ENCODE measurements at regions not wholly inside any gene's neighbourhood (a gene's known extent, or its start where the extent isn't known, plus 50 kb on each side); places are given as distances from the start of the nearest gene placed in this dataset.

- H3K27ac Mint-ChIP-seq = no peak overlapping the region
- H3K4me1 Mint-ChIP-seq = no peaks in the 10 kb centered on the region
- H3K4me3 Mint-ChIP-seq = no peak overlapping the region
- CTCF ChIA-PET = no interaction called here
- intact Hi-C loops (cut with DNase I, micrococcal nuclease) = no loop called here
- DNase-seq = no peak
- POLR2A ChIA-PET = no interaction called here
- H3K36me3 Mint-ChIP-seq (ENCODE audit: low read depth) = no peaks in the 10 kb centered on the region
- no peak for ATAC-seq
- no peaks in the 10 kb centered on the region for H3K9me3 Mint-ChIP-seq (ENCODE audit: low read depth)
- H3K27me3 Mint-ChIP-seq = peaks cover 6% of the 10 kb centered on the region
Measured at GRCh38 chr11:19602406-19602805, 110.2 kb upstream of the NAV2 start.

DNA sequence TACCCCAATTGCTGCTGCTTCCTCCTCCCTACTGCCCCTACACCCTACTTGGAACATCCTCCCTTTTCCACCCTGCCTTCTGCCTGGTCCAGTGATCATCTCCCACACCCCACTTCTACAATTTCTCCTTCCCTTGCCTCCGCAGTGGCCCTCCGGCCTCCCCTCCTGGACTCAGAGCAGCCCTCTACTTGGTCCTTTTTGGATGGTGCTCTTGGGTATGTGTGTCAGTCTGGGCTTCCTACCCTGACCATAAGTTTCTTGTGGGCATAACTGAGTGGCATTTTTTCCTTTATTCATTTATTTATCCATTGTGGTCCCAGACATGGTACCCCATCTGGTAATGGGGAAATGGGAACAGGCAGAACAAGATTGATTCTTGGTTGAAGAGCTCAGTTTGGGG lies 111.4 kb upstream of the NAV2 start:
- CTCF ChIA-PET = no interaction called here

GRCh38 chr11:19599681-19600080 lies 113.0 kb upstream of the NAV2 start:
- Mint-ChIP-seq H3K4me3 (no peak overlapping the region), H3K27ac (no peak overlapping the region), H3K4me1 (no peaks in the 10 kb centered on the region), H3K36me3 (ENCODE audit: low read depth) (no peaks in the 10 kb centered on the region), H3K9me3 (ENCODE audit: low read depth) (no peaks in the 10 kb centered on the region), H3K27me3 (peaks cover 6% of the 10 kb centered on the region)
- ChIA-PET CTCF (no interaction called here), POLR2A (no interaction called here)
- ATAC-seq (no peak), DNase-seq (no peak)
- intact Hi-C loops (cut with DNase I, micrococcal nuclease) = no loop called here

More for the DNA sequence above, 111.4 kb upstream of the NAV2 start:
- no peak for DNase-seq
- Mint-ChIP-seq H3K27me3 (peaks cover 6% of the 10 kb centered on the region), H3K27ac (no peak overlapping the region), H3K4me3 (no peak overlapping the region), H3K36me3 (ENCODE audit: low read depth) (no peaks in the 10 kb centered on the region), H3K4me1 (no peaks in the 10 kb centered on the region), H3K9me3 (ENCODE audit: low read depth) (no peaks in the 10 kb centered on the region)
- POLR2A ChIA-PET = no interaction called here
- ATAC-seq = no peak
- intact Hi-C loops (cut with DNase I, micrococcal nuclease) = no loop called here

DNA sequence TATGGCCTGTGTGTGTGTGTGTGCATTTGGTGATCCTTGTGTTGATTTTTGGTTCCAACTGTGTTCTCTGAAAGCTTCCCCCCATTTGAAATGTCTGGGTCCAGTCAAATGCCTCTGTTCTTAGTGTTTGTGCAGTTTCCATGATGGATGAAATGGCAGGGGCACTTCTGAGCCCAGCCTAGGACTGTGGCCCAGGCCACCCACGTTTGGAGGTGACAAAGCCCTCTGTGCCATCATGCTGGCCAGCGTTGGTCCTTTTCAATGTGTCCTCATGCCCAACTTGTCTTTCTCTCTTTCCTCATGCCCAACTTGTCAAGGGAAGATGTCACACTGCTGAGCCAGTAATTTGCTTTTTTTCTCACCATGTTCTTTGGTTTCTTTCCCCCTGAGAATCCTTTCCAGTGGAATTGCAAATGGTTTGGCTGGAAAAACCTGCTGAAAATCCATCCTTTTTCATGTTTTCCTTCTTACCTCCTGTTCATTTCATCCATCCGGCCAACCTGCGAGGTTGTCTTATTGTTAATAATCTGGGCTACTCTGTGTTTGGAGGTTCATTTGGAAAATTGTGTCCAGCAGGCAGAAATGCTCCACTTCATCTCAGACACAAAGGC lies 113.7 kb upstream of the NAV2 start:
- Mint-ChIP-seq H3K4me3 (no peak overlapping the region), H3K36me3 (ENCODE audit: low read depth) (no peaks in the 10 kb centered on the region), H3K9me3 (ENCODE audit: low read depth) (no peaks in the 10 kb centered on the region), H3K27ac (no peak overlapping the region), H3K27me3 (peaks cover 7% of the 10 kb centered on the region), H3K4me1 (no peaks in the 10 kb centered on the region)
- ChIA-PET POLR2A (no interaction called here), CTCF (no interaction called here)
- DNase-seq (no peak), ATAC-seq (no peak)
- intact Hi-C loops (cut with DNase I, micrococcal nuclease) = no loop called here

DNA sequence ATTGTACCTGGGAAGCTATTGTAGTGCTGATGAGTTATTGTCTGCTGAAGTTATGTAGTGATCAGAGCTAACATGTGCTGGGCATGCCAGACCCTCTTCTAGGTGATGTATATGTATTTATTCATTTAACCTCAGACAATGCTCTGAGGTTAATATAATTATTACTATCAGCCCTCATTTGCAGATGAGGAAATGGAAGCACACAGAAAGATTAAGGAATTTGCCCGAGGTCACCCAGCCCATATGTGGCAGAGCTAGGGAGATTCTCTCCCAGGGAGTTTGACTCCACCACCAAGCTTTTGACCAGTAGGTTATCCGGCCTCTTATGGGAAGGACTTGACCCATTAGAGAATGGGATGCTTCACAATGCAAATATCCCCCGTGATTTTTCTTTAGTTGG lies 114.2 kb upstream of the NAV2 start:
- H3K27me3 Mint-ChIP-seq = peaks cover 11% of the 10 kb centered on the region
- no peak overlapping the region for H3K4me3 Mint-ChIP-seq
- H3K27ac Mint-ChIP-seq = no peak overlapping the region
- no peak for DNase-seq
- no peaks in the 10 kb centered on the region for H3K36me3 Mint-ChIP-seq (ENCODE audit: low read depth)
- H3K9me3 Mint-ChIP-seq (ENCODE audit: low read depth) = no peaks in the 10 kb centered on the region
- H3K4me1 Mint-ChIP-seq = no peaks in the 10 kb centered on the region
- ChIA-PET CTCF (no interaction called here), POLR2A (no interaction called here)
- ATAC-seq = no peak
- intact Hi-C loops (cut with DNase I, micrococcal nuclease) = no loop called here

GRCh38 chr11:19597876-19598275 lies 114.8 kb upstream of the NAV2 start:
- no peaks in the 10 kb centered on the region for H3K36me3 Mint-ChIP-seq (ENCODE audit: low read depth)
- DNase-seq (no peak), ATAC-seq (no peak)
- ChIA-PET CTCF (no interaction called here), POLR2A (no interaction called here)
- H3K4me1 Mint-ChIP-seq = no peaks in the 10 kb centered on the region
- no peak overlapping the region for H3K27ac Mint-ChIP-seq
- intact Hi-C loops (cut with DNase I, micrococcal nuclease) = no loop called here
- no peaks in the 10 kb centered on the region for H3K9me3 Mint-ChIP-seq (ENCODE audit: low read depth)
- peaks cover 11% of the 10 kb centered on the region for H3K27me3 Mint-ChIP-seq
- H3K4me3 Mint-ChIP-seq = no peak overlapping the region

GRCh38 chr11:19597206-19597605 lies 115.4 kb upstream of the NAV2 start:
- POLR2A ChIA-PET = no interaction called here
- ATAC-seq (no peak), DNase-seq (no peak)
- CTCF ChIA-PET = interaction anchor here (1.0 kb wide), 1 partner anchor 34 kb away, joined by 3 read pairs; no protein-coding TSS in a partner anchor
- Mint-ChIP-seq H3K27me3 (peaks cover 9% of the 10 kb centered on the region), H3K9me3 (ENCODE audit: low read depth) (no peaks in the 10 kb centered on the region), H3K36me3 (ENCODE audit: low read depth) (no peaks in the 10 kb centered on the region), H3K4me3 (no peak overlapping the region), H3K27ac (no peak overlapping the region), H3K4me1 (no peaks in the 10 kb centered on the region)
- intact Hi-C loops (cut with DNase I, micrococcal nuclease) = no loop called here

GRCh38 chr11:19595840-19596751 lies 116.5 kb upstream of the NAV2 start:
- no peak for ATAC-seq
- no peaks in the 10 kb centered on the region for H3K9me3 Mint-ChIP-seq (ENCODE audit: low read depth)
- H3K4me1 Mint-ChIP-seq = no peaks in the 10 kb centered on the region
- H3K4me3 Mint-ChIP-seq = no peak overlapping the region
- CTCF ChIA-PET = interaction anchor here (0.7 kb wide), 1 partner anchor 70 kb away, joined by 3 read pairs; no protein-coding TSS in a partner anchor
- H3K27me3 Mint-ChIP-seq = peaks cover 13% of the 10 kb centered on the region
- POLR2A ChIA-PET = no interaction called here
- no peak overlapping the region for H3K27ac Mint-ChIP-seq
- DNase-seq = no peak
- no peaks in the 10 kb centered on the region for H3K36me3 Mint-ChIP-seq (ENCODE audit: low read depth)
- intact Hi-C loops (cut with DNase I, micrococcal nuclease) = no loop called here

- ChIA-PET POLR2A (no interaction called here), CTCF (interaction anchor here (0.7 kb wide), 1 partner anchor 70 kb away, joined by 3 read pairs; no protein-coding TSS in a partner anchor)
- DNase-seq = no peak
- Mint-ChIP-seq H3K4me1 (no peaks in the 10 kb centered on the region), H3K36me3 (ENCODE audit: low read depth) (no peaks in the 10 kb centered on the region), H3K27me3 (peaks cover 13% of the 10 kb centered on the region), H3K27ac (no peak overlapping the region), H3K4me3 (no peak overlapping the region), H3K9me3 (ENCODE audit: low read depth) (no peaks in the 10 kb centered on the region)
- no peak for ATAC-seq
- intact Hi-C loops (cut with DNase I, micrococcal nuclease) = no loop called here
Measured at GRCh38 chr11:19595499-19595839, 117.2 kb upstream of the NAV2 start.

- no peaks in the 10 kb centered on the region for H3K9me3 Mint-ChIP-seq (ENCODE audit: low read depth)
- intact Hi-C loops (cut with DNase I, micrococcal nuclease) = no loop called here
- H3K4me1 Mint-ChIP-seq = no peaks in the 10 kb centered on the region
- H3K27ac Mint-ChIP-seq = no peak overlapping the region
- H3K36me3 Mint-ChIP-seq (ENCODE audit: low read depth) = no peaks in the 10 kb centered on the region
- ChIA-PET CTCF (interaction anchor here (1.4 kb wide), 1 partner anchor 30 kb away, joined by 4 read pairs; no protein-coding TSS in a partner anchor), POLR2A (no interaction called here)
- no peak for DNase-seq
- peaks cover 15% of the 10 kb centered on the region for H3K27me3 Mint-ChIP-seq
- no peak overlapping the region for H3K4me3 Mint-ChIP-seq
- no peak for ATAC-seq
Measured at GRCh38 chr11:19594326-19594725, 118.3 kb upstream of the NAV2 start.

DNA sequence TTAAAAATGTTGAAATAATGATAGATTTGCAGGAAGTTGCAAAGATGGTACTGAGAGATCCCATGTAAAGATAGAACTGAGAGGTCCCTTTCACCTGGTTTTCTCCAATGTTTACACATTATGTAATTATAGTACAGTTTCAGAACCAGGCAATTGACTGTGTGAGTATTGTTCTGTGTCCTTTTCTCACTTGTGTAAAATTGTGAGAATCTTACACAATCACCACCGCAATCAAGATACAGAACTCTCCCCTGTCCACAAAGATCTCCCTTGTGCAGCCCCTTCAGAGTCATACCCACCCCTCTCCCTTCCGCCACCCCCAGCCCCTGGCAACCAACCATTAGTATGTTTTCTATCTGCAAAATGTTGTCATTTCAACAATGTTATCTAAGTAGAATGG lies 119.8 kb upstream of the NAV2 start:
- peaks cover 20% of the 10 kb centered on the region for H3K27me3 Mint-ChIP-seq

DNA sequence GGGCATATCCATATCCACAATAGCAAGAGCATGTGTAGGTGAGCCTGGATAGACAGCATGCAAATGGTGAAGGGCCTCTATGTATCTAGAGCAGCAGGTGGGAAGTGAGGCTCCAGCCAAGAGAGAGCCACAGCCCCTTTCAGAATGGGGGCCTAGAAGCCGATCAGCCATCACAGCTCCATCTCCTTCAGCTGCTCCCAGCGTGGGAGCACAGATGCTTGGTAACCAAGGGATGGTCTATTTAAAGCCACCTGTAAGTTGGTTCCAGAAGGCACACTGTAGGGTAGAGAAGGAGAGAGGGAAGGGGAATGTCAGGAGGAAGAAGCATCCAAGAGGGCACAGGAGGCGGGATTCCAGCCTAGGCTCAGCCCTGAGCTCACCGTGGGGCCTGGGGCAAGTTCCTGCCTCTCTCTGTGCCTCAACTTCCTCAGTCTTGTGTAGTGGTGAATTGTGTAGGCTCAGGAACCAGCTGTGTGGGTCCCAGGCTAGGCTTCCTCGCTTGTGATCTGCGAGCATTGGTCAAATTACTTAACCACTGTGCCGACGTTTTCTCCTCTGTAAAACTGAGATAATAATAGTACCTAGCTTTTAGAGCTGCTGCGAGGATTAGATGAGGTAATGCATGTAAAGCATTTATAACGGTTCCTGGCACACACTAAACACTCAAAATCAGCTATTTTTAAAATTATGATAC lies 122.9 kb upstream of the NAV2 start:
- DNase-seq (no peak), ATAC-seq (no peak)
- no peaks in the 10 kb centered on the region for H3K36me3 Mint-ChIP-seq (ENCODE audit: low read depth)
- ChIA-PET CTCF (interaction anchor here (0.6 kb wide), 1 partner anchor 1379 kb away, joined by 3 read pairs; no protein-coding TSS in a partner anchor), POLR2A (no interaction called here)
- intact Hi-C loops (cut with DNase I, micrococcal nuclease) = no loop called here
- H3K27ac Mint-ChIP-seq = no peak overlapping the region
- H3K9me3 Mint-ChIP-seq (ENCODE audit: low read depth) = no peaks in the 10 kb centered on the region
- no peak overlapping the region for H3K4me3 Mint-ChIP-seq
- no peaks in the 10 kb centered on the region for H3K4me1 Mint-ChIP-seq
- peaks cover 25% of the 10 kb centered on the region for H3K27me3 Mint-ChIP-seq

More for the DNA sequence above, 119.8 kb upstream of the NAV2 start:
- DNase-seq (no peak), ATAC-seq (no peak)
- Mint-ChIP-seq H3K27ac (no peak overlapping the region), H3K36me3 (ENCODE audit: low read depth) (no peaks in the 10 kb centered on the region), H3K9me3 (ENCODE audit: low read depth) (no peaks in the 10 kb centered on the region), H3K4me3 (no peak overlapping the region), H3K4me1 (no peaks in the 10 kb centered on the region)
- ChIA-PET CTCF (no interaction called here), POLR2A (no interaction called here)
- intact Hi-C loops (cut with DNase I, micrococcal nuclease) = no loop called here

Data from activated CD4-positive, alpha-beta T cell treated with anti-CD3 and anti-CD28 coated beads for 36 hours (primary cell).